ENCODE measurements at regions not wholly inside any gene's neighbourhood (a gene's known extent, or its start where the extent isn't known, plus 50 kb on each side); places are given as distances from the start of the nearest gene placed in this dataset.

GRCh38 chr5:165149431-165149830, 1644.0 kb downstream of the MAT2B start:
- no peak for DNase-seq

DNA sequence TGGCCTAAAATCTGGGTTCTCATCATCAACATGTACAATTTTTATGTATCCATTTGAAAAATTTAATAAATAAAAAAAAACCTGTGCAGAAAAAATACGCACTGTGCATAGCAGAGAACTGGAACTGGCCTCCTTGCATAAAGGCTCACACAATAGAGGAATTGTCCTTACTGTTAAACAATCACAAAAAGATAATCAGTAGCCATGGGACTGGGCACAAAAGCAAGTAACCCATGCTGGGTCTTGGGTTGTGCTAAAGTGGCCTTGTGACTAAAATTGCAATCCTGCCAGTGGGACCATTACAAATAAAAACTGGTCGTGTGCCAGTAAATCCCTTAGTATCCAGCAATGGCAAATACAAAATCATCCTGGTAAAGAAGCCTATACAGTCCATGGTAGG, 1646.6 kb downstream of the MAT2B start:
- DNase-seq, result no peak

GRCh38 chr5:165157219-165157618, 1651.8 kb downstream of the MAT2B start:
- no peak for DNase-seq

DNA sequence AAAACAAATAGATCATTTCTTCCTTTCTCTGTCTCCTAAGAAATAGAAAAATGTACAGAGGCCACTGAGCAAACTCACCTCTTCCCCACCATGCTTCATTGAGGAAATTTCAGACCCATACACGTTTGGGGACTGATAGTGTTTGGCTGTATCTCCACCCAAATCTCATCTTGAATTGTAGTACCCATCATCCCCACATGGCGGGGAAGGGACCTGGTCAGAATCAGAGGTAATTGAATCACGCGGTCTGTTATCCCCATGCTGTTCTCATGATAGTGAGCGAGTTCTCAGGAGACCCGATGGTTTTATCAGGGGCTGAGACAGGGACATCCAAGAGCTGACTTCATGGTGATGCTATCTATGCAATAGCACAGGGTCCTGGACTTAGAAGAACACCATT, 1655.8 kb downstream of the MAT2B start:
- no peak for DNase-seq

DNA sequence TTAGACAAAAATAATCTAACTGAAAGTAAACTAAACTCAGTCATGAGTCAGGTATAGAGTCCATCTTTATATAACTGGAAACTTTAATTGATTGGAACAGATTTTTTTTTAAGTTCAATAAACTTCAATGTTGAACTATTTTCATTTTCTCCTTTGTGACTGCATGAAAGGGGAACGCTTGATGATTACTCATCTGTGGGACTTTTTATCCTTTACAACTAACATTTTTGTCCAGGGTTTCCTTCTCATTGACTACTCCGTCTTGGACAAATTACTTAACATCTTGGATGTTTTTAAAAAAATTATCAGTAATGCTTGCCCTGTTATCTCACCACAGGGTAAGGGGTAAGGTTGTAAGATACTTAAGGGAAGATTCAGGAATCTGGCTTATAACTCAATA, 1658.4 kb downstream of the MAT2B start:
- DNase-seq, result no peak

- no peak for DNase-seq
Measured at GRCh38 chr5:165173651-165174050, 1668.2 kb downstream of the MAT2B start.

DNA sequence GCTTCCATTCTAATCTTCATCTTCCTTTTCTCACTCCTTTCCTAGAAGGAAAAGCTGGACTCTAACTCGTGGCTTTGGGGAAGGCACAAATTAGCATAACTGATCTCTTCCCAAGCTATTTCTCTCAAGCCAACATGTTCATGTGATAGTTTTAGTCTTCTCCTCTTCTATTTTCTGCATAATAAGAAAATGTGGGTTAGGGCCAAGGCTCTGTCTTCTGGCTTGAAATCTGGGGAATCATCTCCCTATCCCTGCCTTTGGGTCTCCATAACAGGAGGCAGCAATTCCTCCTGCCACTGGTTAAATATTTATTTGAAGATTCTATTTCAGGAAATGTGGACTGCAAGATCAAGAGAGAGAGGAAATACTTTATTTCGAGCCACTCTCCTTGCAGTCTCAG, 1669.6 kb downstream of the MAT2B start:
- no peak for DNase-seq

- DNase-seq, result no peak
Measured at GRCh38 chr5:165184183-165184582, 1678.8 kb downstream of the MAT2B start.

GRCh38 chr5:165185716-165186115, 1680.3 kb downstream of the MAT2B start:
- DNase-seq, result no peak

- no peak for DNase-seq
Measured at GRCh38 chr5:165187815-165188214, 1682.4 kb downstream of the MAT2B start.

- no peak for DNase-seq
Measured at GRCh38 chr5:165188556-165189175, 1683.2 kb downstream of the MAT2B start.

- peak; percentile 5 for DNase-seq
Measured at GRCh38 chr5:165196961-165197360, 1691.5 kb downstream of the MAT2B start.

GRCh38 chr5:165201369-165201768, 1696.0 kb downstream of the MAT2B start:
- DNase-seq, result peak; percentile 48

DNA sequence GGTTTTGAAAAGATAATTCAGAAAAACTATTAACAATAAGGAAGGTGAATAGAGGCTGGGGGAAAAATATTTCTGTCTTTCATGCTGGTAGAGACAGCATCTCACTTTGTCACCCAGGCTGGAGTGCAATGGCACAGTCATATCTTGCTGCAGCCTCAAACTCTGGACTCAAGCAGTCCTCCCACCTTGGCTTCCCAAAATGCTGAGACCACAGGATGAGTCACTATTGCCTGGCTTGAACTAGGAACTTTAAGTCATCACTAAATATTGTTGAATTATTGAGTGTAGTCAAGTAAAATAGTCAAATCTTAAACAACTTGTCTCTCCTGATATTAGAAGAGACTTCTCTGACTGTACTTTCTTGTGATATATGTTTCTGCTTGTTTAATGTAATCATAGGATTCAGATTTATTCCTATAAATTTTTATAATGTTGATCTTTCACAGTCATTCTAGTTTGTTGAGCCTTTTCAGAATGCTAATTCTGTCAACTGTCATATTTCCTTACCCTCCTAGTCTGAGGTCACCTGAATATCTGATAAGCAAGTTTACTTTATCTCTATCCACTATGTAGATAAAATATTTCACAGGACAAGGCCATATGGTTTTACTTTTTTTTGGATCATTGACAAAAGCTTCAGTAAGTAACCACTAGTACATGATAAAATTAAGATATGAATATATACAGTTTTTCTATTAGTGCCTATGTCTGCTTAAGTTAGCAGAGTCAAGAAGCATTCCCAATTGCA, 1696.5 kb downstream of the MAT2B start:
- peak; percentile 68 for DNase-seq

GRCh38 chr5:165202519-165202910, 1697.1 kb downstream of the MAT2B start:
- no peak for DNase-seq

GRCh38 chr5:165209101-165209727, 1703.8 kb downstream of the MAT2B start:
- peak; percentile 36 for DNase-seq

- DNase-seq, result no peak
Measured at GRCh38 chr5:165224366-165225045, 1719.1 kb downstream of the MAT2B start.

GRCh38 chr5:165227515-165227914, 1722.1 kb downstream of the MAT2B start:
- no peak for DNase-seq

GRCh38 chr5:165228184-165228583, 1722.8 kb downstream of the MAT2B start:
- no peak for DNase-seq

DNA sequence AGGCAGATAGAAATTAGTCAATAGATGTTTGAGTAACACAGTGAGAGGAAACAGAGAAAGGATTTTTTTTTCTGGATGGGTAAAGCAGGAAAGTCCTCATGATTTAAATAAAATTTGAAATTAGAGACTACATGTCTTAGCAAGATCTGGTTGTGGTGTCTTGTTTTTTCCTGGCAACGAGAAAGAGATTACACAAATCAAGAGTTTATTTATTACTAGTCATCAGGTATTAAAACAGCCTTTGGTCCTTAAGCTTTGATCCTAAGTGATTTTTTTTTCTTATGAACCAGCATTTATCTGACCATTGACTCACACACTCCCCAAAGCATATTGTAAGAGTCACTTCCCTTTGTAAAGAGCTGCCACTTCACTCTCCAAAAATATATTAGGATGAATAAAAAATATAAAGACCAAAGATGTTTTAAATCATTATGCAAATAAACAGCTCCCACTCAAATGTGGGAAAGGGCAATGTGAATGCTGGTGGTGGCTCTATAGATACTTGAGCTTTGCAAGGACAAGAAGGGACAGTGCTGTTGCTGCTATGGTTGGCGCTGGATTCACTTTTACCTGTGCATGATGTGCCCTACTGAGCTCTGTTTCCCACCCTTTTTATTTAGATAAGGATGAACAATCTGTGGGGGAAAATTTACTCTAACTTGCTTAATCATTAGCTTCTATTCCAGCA, 1726.5 kb downstream of the MAT2B start:
- no peak for DNase-seq

DNA sequence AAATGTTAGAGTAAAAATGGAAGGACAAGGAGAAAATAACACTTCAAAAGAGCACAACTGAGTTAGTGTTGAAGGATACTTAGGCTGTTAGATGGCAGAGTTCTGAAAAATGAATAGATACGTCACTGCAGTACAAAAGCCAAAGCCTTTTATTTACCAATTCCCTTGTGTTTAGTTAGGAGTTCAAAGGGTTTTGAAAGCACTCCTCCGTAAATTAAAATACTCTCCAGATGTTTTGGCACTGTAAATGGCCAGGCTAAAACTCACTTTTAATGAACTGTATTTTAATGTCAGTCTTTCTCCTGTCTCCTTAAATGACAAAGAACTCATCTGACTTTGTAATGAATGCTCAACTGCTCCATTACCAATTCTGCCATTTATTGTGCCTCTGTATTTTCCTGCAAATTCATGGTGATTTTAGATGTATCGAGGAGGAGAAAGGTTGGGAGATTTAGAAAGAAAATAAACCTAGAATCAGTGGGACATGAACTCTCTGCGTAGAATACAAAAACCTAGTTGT, 1727.2 kb downstream of the MAT2B start:
- no peak for DNase-seq

- DNase-seq, result no peak
Measured at GRCh38 chr5:165241811-165242210, 1736.4 kb downstream of the MAT2B start.

- DNase-seq, result peak; percentile 7
Measured at GRCh38 chr5:165242646-165243045, 1737.2 kb downstream of the MAT2B start.
